ENCODE measurements at regions not wholly inside any gene's neighbourhood (a gene's known extent, or its start where the extent isn't known, plus 50 kb on each side); places are given as distances from the start of the nearest gene placed in this dataset.
"Not testable (repeated sequence)": the region's sequence is repeated elsewhere in the genome, so short reads cannot be mapped to it uniquely, and the experiment has no call there.

- not testable (repeated sequence) for DNase-seq
Measured at GRCh38 chr2:87956613-87957012, 59.7 kb downstream of the RNU2-63P start.

GRCh38 chr2:87949008-87949407, 67.3 kb downstream of the RNU2-63P start:
- DNase-seq, result not testable (repeated sequence)

- DNase-seq, result not testable (repeated sequence)
Measured at GRCh38 chr2:87946644-87947370, 69.5 kb downstream of the RNU2-63P start.

GRCh38 chr2:87939299-87939698, 77.0 kb downstream of the RNU2-63P start:
- DNase-seq, result peak; percentile 2

- not testable (repeated sequence) for DNase-seq
Measured at GRCh38 chr2:87919023-87919665, 93.5 kb upstream of the RGPD2 start.

GRCh38 chr2:87917194-87917593, 91.6 kb upstream of the RGPD2 start:
- not testable (repeated sequence) for DNase-seq

GRCh38 chr2:87910848-87911247, 85.3 kb upstream of the RGPD2 start:
- DNase-seq, result not testable (repeated sequence)

GRCh38 chr2:87909042-87909441, 83.4 kb upstream of the RGPD2 start:
- DNase-seq, result not testable (repeated sequence)

- not testable (repeated sequence) for DNase-seq
Measured at GRCh38 chr2:87907556-87908099, 82.0 kb upstream of the RGPD2 start.

GRCh38 chr2:87903242-87904114, 77.9 kb upstream of the RGPD2 start:
- DNase-seq, result not testable (repeated sequence)

- not testable (repeated sequence) for DNase-seq
Measured at GRCh38 chr2:87883659-87884058, 58.1 kb upstream of the RGPD2 start.

Measured in NCI-H2171 (cell line).